ENCODE measurements at regions not wholly inside any gene's neighbourhood (a gene's known extent, or its start where the extent isn't known, plus 50 kb on each side); places are given as distances from the start of the nearest gene placed in this dataset.

DNA sequence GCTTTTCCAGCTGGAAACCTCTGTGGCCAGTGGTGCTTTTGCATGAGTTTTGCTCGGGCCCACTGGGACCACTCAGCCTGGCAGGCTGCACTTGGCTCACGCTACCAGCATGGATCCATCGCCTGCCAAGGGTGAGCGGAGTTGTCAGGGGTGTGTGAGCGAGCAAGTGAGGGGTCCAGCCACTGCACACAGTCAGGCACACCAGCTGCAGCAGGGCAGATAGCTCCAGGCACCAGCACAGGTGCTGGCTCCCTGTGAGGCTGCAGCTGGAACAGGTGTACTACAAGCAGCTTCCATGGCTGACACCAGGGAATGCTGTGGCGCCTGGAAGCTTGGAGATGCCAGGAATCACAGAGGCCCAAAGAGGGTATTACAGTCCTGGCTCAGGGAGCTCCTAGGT lies 391.2 kb upstream of the SGCD start:
- Histone ChIP-seq H3K9ac (ENCODE audit: low read length) (no peak overlapping the region), H3K4me1 (ENCODE audit: insufficient read depth, low read length) (no peaks in the 10 kb centered on the region), H4K20me1 (ENCODE audit: insufficient read depth, low read length) (no peaks in the 10 kb centered on the region), H3K79me2 (ENCODE audit: insufficient read depth, low read length) (no peaks in the 10 kb centered on the region), H3K36me3 (ENCODE audit: insufficient read depth, low read length) (no peaks in the 10 kb centered on the region), H3K4me3 (ENCODE audit: insufficient read depth, low read depth, low read length) (no peak overlapping the region), H3K27ac (ENCODE audit: low read depth, low read length) (no peak overlapping the region), H3K9me3 (ENCODE audit: insufficient read depth, low read depth, low read length) (peaks cover 2% of the 10 kb centered on the region), H3K4me2 (ENCODE audit: low read length) (no peak overlapping the region), H3K27me3 (ENCODE audit: insufficient read depth, low read length) (no peaks in the 10 kb centered on the region), H2AFZ (ENCODE audit: low read depth, low read length) (no peak overlapping the region)
- no peak for TF ChIP-seq EZH2 (IDR thresholded peaks at IDR 0.05; ENCODE audit: insufficient read depth, low read length)
- TF ChIP-seq CTCF (IDR thresholded peaks at IDR 0.05; ENCODE audit: insufficient read depth, low read depth, low read length) = no peak
- Mint-ChIP-seq H3K4me1 (ENCODE audit: low read depth, unreplicated experiment) (no peaks in the 10 kb centered on the region), H3K36me3 (ENCODE audit: low read depth, unreplicated experiment) (no peaks in the 10 kb centered on the region), H3K9me3 (ENCODE audit: unreplicated experiment) (no peaks in the 10 kb centered on the region), H3K4me3 (ENCODE audit: unreplicated experiment) (no peak overlapping the region), H3K27me3 (ENCODE audit: low read depth, unreplicated experiment) (no peaks in the 10 kb centered on the region), H3K27ac (ENCODE audit: unreplicated experiment) (no peak overlapping the region)
- DNase-seq (ENCODE audit: low read depth) = no peak
- no peak for FAIRE-seq

DNA sequence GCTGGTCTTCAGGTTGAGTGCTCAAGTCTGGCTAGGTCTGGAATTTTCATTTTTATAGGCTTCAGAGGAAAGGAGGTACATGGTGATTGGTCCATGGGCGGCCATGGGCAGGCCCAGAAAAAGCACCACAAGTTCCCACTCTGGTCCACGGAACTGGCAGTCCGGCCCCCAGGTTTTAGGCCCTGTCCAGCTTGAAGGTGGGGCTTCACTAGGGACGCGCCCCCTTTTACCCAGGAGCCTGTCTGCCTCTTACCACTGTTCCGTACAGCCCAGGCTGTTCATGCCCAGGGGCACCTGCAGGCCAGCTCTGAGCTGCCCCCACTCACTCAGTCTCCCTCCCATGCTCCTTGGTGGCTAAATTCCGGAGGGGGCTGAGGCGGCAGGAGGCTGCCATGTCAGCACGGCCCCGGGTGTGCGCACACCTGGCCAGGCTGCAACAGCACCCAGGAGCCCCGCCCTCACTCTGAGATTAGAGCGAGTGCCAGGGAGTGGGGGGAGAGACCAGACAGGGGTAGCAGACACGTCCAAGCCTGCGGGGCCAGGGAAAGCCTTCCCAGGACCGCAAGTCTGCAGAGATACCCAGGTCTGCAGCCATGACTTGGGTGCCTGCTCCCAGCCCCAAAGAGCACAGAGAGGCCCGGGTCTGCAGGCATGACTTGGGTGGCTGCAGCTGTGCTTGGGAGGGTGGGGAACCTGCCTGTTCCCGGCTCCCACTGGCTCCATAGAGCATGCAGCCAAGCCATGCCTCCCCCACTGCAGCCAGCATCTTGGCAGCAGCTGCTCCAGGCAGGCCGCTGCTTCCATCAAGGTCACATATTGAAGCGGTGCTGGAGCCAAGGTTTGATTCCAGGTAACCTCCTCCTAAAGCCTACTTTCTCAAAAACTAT lies 390.2 kb upstream of the SGCD start:
- H3K27me3 Mint-ChIP-seq (ENCODE audit: low read depth, unreplicated experiment) = no peaks in the 10 kb centered on the region
- FAIRE-seq = no peak

More for the DNA sequence above, 390.2 kb upstream of the SGCD start:
- H3K27me3 ChIP-seq (ENCODE audit: insufficient read depth, low read length) = no peaks in the 10 kb centered on the region
- no peak for DNase-seq (ENCODE audit: low read depth)
- TF ChIP-seq EZH2 (IDR thresholded peaks at IDR 0.05; ENCODE audit: insufficient read depth, low read length) (no peak), CTCF (IDR thresholded peaks at IDR 0.05; ENCODE audit: insufficient read depth, low read depth, low read length) (no peak)
- Mint-ChIP-seq H3K27ac (ENCODE audit: unreplicated experiment) (no peak overlapping the region), H3K36me3 (ENCODE audit: low read depth, unreplicated experiment) (no peaks in the 10 kb centered on the region), H3K4me3 (ENCODE audit: unreplicated experiment) (no peak overlapping the region), H3K9me3 (ENCODE audit: unreplicated experiment) (no peaks in the 10 kb centered on the region), H3K4me1 (ENCODE audit: low read depth, unreplicated experiment) (no peaks in the 10 kb centered on the region)
- H3K27ac ChIP-seq (ENCODE audit: low read depth, low read length) = no peak overlapping the region
- H2AFZ ChIP-seq (ENCODE audit: low read depth, low read length) = no peak overlapping the region
- no peaks in the 10 kb centered on the region for H3K79me2 ChIP-seq (ENCODE audit: insufficient read depth, low read length)
- no peaks in the 10 kb centered on the region for H4K20me1 ChIP-seq (ENCODE audit: insufficient read depth, low read length)
- no peaks in the 10 kb centered on the region for H3K36me3 ChIP-seq (ENCODE audit: insufficient read depth, low read length)
- H3K4me1 ChIP-seq (ENCODE audit: insufficient read depth, low read length) = no peaks in the 10 kb centered on the region
- no peak overlapping the region for H3K4me3 ChIP-seq (ENCODE audit: insufficient read depth, low read depth, low read length)
- H3K4me2 ChIP-seq (ENCODE audit: low read length) = no peak overlapping the region
- H3K9me3 ChIP-seq (ENCODE audit: insufficient read depth, low read depth, low read length) = peaks cover 2% of the 10 kb centered on the region
- no peak overlapping the region for H3K9ac ChIP-seq (ENCODE audit: low read length)

Data from astrocyte (in vitro differentiated cells and primary cell).